ENCODE measurements at regions not wholly inside any gene's neighbourhood (a gene's known extent, or its start where the extent isn't known, plus 50 kb on each side); places are given as distances from the start of the nearest gene placed in this dataset.

- no peaks in the 10 kb centered on the region for H4K20me1 ChIP-seq (ENCODE audit: insufficient read depth, low read length, poor library complexity, severe bottlenecking)
- H2AFZ ChIP-seq (ENCODE audit: low read length): no peak overlapping the region
Observed at GRCh38 chr1:194366705-194367104, 1180.3 kb upstream of the B3GALT2 start.

GRCh38 chr1:194362327-194362726 is 1175.9 kb upstream of the B3GALT2 start:
- H3K27me3 ChIP-seq (ENCODE audit: insufficient read depth, low read length, poor library complexity, severe bottlenecking): no peaks in the 10 kb centered on the region
- no peaks in the 10 kb centered on the region for H3K9me2 ChIP-seq (replicated peaks; ENCODE audit: low read depth, low read length)
- no peak for TF ChIP-seq CTCF (conservative IDR thresholded peaks at IDR 0.05; ENCODE audit: low read length)
- TF ChIP-seq EZH2phosphoT487 (IDR thresholded peaks at IDR 0.05; ENCODE audit: borderline replicate concordance): no peak
- H3K4me3 ChIP-seq (ENCODE audit: low read length, poor library complexity, severe bottlenecking): no peak overlapping the region
- no peaks in the 10 kb centered on the region for H3K79me2 ChIP-seq (ENCODE audit: insufficient read depth, low read length)
- no peaks in the 10 kb centered on the region for H3F3A ChIP-seq (ENCODE audit: low read depth)
- no peaks in the 10 kb centered on the region for H4K20me1 ChIP-seq (ENCODE audit: insufficient read depth, low read length, poor library complexity, severe bottlenecking)
- no peak overlapping the region for H3K4me2 ChIP-seq (ENCODE audit: low read depth, low read length, poor library complexity, severe bottlenecking)
- H3K36me3 ChIP-seq (ENCODE audit: insufficient read depth, low read length): no peaks in the 10 kb centered on the region
- no peaks in the 10 kb centered on the region for H3K9me3 ChIP-seq (ENCODE audit: insufficient read depth, low read depth, low read length)
- no peaks in the 10 kb centered on the region for H3K4me1 ChIP-seq (ENCODE audit: insufficient read depth, low read length, poor library complexity, severe bottlenecking)
- H2AFZ ChIP-seq (ENCODE audit: low read length): no peak overlapping the region
- no peak overlapping the region for H3K9ac ChIP-seq (ENCODE audit: low read depth, low read length, poor library complexity, severe bottlenecking)

More at GRCh38 chr1:194366705-194367104, 1180.3 kb upstream of the B3GALT2 start:
- TF ChIP-seq CTCF (conservative IDR thresholded peaks at IDR 0.05; ENCODE audit: low read length) (no peak), EZH2phosphoT487 (IDR thresholded peaks at IDR 0.05; ENCODE audit: borderline replicate concordance) (no peak)
- Histone ChIP-seq H3K4me1 (ENCODE audit: insufficient read depth, low read length, poor library complexity, severe bottlenecking) (no peaks in the 10 kb centered on the region), H3K9ac (ENCODE audit: low read depth, low read length, poor library complexity, severe bottlenecking) (no peak overlapping the region), H3F3A (ENCODE audit: low read depth) (no peaks in the 10 kb centered on the region), H3K36me3 (ENCODE audit: insufficient read depth, low read length) (no peaks in the 10 kb centered on the region), H3K27me3 (ENCODE audit: insufficient read depth, low read length, poor library complexity, severe bottlenecking) (no peaks in the 10 kb centered on the region), H3K9me2 (replicated peaks; ENCODE audit: low read depth, low read length) (no peaks in the 10 kb centered on the region), H3K4me3 (ENCODE audit: low read length, poor library complexity, severe bottlenecking) (no peak overlapping the region), H3K9me3 (ENCODE audit: insufficient read depth, low read depth, low read length) (no peaks in the 10 kb centered on the region), H3K79me2 (ENCODE audit: insufficient read depth, low read length) (no peaks in the 10 kb centered on the region), H3K4me2 (ENCODE audit: low read depth, low read length, poor library complexity, severe bottlenecking) (no peak overlapping the region)

- H4K20me1 ChIP-seq (ENCODE audit: insufficient read depth, low read length, poor library complexity, severe bottlenecking): no peaks in the 10 kb centered on the region
Observed at GRCh38 chr1:194361374-194362131, 1175.1 kb upstream of the B3GALT2 start.

More at GRCh38 chr1:194361374-194362131, 1175.1 kb upstream of the B3GALT2 start:
- Histone ChIP-seq H3K4me1 (ENCODE audit: insufficient read depth, low read length, poor library complexity, severe bottlenecking) (no peaks in the 10 kb centered on the region), H3K4me3 (ENCODE audit: low read length, poor library complexity, severe bottlenecking) (no peak overlapping the region), H3K9me2 (replicated peaks; ENCODE audit: low read depth, low read length) (no peaks in the 10 kb centered on the region), H3K4me2 (ENCODE audit: low read depth, low read length, poor library complexity, severe bottlenecking) (no peak overlapping the region), H3K36me3 (ENCODE audit: insufficient read depth, low read length) (no peaks in the 10 kb centered on the region), H3K9me3 (ENCODE audit: insufficient read depth, low read depth, low read length) (no peaks in the 10 kb centered on the region), H3K27me3 (ENCODE audit: insufficient read depth, low read length, poor library complexity, severe bottlenecking) (no peaks in the 10 kb centered on the region), H3K79me2 (ENCODE audit: insufficient read depth, low read length) (no peaks in the 10 kb centered on the region), H2AFZ (ENCODE audit: low read length) (no peak overlapping the region), H3F3A (ENCODE audit: low read depth) (no peaks in the 10 kb centered on the region), H3K9ac (ENCODE audit: low read depth, low read length, poor library complexity, severe bottlenecking) (no peak overlapping the region)
- no peak for TF ChIP-seq EZH2phosphoT487 (IDR thresholded peaks at IDR 0.05; ENCODE audit: borderline replicate concordance)
- no peak for TF ChIP-seq CTCF (conservative IDR thresholded peaks at IDR 0.05; ENCODE audit: low read length)

Measured in Loucy (cell line).